ENCODE measurements at regions not wholly inside any gene's neighbourhood (a gene's known extent, or its start where the extent isn't known, plus 50 kb on each side); places are given as distances from the start of the nearest gene placed in this dataset.
"Not testable (repeated sequence)": the region's sequence is repeated elsewhere in the genome, so short reads cannot be mapped to it uniquely, and the experiment has no call there.

GRCh38 chr21:35479529-35479928, 430.4 kb upstream of the RUNX1 start:
- no peak for DNase-seq

DNA sequence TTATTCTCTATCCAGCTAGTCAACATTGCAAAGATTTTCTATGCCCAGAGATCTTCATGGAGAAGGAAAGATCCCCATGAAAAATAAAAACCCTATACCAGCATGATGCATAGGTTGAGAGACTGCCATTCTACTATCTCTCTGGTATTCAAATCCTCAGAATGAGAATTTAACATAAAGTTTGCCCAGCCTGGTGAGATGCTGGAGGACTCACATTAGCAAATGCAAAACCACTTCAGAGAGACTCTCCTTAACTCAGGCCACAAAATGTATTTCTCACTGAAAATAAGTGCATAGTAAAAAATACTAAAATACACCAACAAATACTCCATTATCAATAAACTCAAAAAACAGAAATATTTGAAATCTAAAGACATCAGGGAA, 430.0 kb upstream of the RUNX1 start:
- DNase-seq = no peak

- peak; percentile 76 for DNase-seq
Measured at GRCh38 chr21:35478161-35479064, 429.3 kb upstream of the RUNX1 start.

- no peak for DNase-seq
Measured at GRCh38 chr21:35477622-35478021, 428.5 kb upstream of the RUNX1 start.

DNA sequence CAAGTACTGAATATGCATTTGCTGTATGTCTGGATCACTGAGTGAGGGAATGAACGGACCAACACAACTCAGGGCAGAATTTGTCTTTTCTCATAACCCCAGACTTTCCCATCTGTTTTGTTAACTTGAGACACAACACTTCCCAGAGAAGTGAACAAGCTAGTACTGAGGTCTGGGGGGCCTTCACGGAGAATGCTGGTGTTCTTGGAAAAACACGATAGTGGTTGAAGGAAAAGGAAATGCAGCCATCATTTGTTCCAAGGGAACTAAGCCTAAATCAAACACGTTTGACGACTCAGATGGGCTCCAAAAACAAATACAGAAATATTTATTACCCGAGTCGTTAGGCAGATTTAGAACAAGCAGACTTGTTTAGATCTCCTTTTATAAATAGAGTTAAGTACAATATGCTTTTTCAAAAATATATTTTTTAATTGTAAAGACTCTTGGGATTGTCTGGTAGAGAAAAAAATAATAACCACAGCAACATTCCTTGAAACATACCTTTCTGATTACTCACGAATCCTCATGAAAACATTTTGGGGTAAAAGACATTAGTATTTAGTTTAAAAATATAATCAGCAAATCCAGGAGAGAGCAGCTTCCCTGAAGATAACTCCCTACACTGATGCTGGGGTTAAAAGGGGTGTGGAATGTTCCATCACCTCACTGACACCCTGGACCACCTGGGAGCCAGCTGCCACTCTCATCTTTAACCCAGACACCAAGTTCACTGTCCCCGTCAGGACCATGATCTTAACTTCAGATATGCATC, 427.7 kb upstream of the RUNX1 start:
- peak; percentile 56 for DNase-seq

DNA sequence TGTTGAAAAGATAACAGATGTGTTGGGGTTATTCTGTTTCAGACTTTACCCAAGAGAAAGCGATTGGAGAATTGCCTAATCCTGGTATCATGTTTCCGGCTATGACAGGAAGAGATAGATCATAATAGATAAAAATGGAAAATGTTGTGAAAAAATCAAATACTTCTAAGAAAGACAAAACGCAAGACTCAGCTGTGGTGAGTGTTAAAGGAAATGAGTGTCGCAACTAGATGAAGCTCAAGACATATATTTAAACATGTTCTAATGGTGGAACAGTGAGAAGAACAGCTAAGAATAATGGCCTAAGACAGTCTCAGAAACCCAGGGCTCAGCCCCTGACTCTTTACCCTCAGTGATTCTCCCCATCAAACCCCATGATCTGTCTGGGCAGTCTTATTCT, 426.7 kb upstream of the RUNX1 start:
- peak; percentile 100 for DNase-seq

GRCh38 chr21:35475009-35475408, 425.9 kb upstream of the RUNX1 start:
- no peak for DNase-seq

DNA sequence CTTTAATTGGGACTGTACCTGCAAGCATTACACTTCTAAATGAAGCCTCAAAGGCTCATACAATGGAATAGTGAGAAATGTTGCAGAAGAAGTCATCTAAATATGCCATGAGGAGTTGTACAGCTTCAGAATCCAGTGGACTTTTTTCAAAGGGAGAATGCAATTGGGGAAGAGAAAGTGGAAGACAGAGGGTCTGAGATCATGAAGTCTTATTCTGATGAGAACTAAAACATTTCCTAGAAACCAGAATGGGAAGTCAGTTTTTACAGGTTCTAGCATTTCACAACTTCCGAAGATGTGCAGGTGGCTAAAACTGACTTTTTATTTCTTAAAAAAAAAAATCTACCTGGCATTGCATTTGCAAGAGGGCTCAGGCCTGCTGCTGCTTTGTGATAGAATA, 424.4 kb upstream of the RUNX1 start:
- DNase-seq = peak; percentile 96

DNA sequence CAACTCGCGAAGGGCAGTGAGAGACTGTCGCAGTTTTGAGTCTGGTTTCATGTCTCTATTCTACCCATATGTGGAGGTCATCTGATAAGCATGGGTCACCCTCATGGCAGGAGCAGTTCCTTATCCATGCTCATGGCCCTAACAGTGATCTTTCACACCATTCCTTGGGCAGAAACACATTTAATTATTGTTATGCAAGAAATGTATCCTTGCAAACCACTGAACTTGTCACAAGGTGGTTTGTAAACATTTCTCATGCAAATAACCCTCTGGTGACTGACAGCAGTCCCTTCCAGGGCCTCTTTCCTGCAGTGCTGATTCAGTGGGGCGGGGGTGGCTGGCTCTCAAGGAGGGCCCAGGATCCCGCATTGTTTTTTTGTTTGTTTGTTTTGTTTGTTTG, 421.4 kb upstream of the RUNX1 start:
- DNase-seq = no peak

GRCh38 chr21:35469498-35469897, 420.4 kb upstream of the RUNX1 start:
- DNase-seq = no peak

- DNase-seq = no peak
Measured at GRCh38 chr21:35468991-35469390, 419.9 kb upstream of the RUNX1 start.

- DNase-seq = no peak
Measured at GRCh38 chr21:35467566-35467965, 418.5 kb upstream of the RUNX1 start.

GRCh38 chr21:35466681-35467080, 417.6 kb upstream of the RUNX1 start:
- not testable (repeated sequence) for DNase-seq

- no peak for DNase-seq
Measured at GRCh38 chr21:35465741-35466140, 416.6 kb upstream of the RUNX1 start.

GRCh38 chr21:35461700-35462099, 412.6 kb upstream of the RUNX1 start:
- no peak for DNase-seq

GRCh38 chr21:35460441-35460840, 411.3 kb upstream of the RUNX1 start:
- no peak for DNase-seq

DNA sequence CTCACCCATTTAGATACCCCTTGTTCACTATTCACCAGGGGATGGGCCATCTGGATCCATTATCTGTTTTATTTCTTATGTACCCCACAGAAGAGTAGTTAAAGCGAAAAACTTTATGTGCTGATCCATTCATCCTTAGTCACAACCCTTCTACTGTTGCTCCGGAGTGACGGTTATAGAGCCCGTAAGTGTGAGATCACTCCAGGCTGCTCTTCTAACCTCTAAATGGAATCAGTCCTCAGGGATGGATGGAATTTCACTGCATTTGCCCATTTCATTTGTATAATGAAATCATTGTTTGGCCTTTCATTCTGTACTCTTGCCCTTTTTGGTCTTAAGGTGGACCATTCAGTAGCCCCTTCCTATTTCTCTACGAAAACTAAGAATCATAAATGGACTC, 409.3 kb upstream of the RUNX1 start:
- no peak for DNase-seq

- DNase-seq = no peak
Measured at GRCh38 chr21:35457097-35457804, 408.1 kb upstream of the RUNX1 start.

GRCh38 chr21:35451276-35451675, 402.2 kb upstream of the RUNX1 start:
- peak; percentile 21 for DNase-seq

- no peak for DNase-seq
Measured at GRCh38 chr21:35450830-35451229, 401.7 kb upstream of the RUNX1 start.

DNA sequence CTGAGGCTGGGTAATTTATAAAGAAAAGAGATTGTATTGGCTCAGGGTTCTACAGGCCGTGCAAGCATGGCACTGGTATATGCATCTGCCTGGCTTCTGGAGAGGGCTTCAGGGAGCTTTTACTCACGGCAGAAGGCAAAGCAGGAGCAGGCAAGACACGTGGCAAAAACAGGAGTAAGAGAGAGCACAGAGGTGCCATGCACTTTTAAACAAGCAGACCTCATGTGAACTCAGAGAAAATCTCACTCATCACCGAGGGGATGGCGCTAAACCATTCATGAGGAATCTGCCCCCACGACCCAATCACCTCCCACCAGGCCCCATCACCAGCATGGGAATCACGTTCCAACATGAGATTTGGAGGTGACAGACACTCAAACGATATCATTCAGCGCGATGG, 400.7 kb upstream of the RUNX1 start:
- DNase-seq = no peak

DNA sequence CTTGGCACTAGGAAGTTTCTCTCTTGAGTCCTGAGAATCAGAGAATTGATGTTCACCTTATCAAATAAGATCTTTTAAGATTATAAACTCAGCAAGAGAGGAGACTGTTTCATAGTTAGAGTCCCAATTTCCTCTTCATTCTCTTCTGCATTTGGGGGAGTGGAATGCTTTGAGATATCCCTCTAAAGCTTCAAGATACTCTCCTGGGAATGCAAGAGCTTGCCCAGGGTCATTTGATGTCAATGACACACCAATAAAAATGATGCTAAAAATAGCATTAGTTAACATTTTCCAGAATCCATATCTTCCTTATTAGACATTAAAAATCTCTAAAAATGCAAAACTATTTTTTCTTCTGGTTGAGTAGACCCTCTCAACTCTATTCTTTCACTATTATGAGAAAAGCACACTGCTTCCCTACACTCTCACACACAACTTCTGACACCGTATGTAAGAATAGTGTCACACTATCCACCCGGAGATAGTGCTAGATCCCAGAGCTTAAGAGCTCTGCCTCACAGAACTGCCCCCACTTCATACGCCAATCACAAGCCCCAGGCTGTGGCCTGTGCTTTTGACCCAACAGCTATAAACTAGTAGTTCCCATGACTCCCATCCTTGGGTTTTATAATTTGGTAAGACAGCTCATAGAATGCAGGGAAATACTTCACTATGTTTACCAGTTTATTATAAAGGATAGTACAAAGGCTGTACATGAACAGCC, 399.9 kb upstream of the RUNX1 start:
- no peak for DNase-seq

DNA sequence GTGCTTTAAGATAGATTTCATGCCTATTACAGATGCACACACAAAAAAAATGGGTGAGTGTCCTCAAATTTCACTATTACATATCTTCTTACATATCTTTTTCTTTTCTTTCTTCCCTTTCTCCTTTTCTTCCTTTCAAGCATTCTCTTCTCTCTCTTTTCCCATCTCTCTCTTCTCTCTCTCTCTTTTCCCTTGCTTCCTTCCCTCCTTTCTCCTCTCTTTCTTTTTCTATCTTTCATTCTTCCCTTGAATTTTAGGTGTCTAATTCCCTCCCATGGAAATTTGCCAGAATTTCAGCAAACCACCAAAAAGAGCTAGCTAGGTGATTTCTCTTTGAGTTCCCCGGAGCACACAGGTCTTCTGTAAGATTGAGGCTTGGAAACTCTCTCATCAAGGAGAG, 395.3 kb upstream of the RUNX1 start:
- no peak for DNase-seq
